ENCODE measurements at regions not wholly inside any gene's neighbourhood (a gene's known extent, or its start where the extent isn't known, plus 50 kb on each side); places are given as distances from the start of the nearest gene placed in this dataset.
A peak's percentile ranks its signal among the peaks of the same experiment; 100 is the strongest.

DNA sequence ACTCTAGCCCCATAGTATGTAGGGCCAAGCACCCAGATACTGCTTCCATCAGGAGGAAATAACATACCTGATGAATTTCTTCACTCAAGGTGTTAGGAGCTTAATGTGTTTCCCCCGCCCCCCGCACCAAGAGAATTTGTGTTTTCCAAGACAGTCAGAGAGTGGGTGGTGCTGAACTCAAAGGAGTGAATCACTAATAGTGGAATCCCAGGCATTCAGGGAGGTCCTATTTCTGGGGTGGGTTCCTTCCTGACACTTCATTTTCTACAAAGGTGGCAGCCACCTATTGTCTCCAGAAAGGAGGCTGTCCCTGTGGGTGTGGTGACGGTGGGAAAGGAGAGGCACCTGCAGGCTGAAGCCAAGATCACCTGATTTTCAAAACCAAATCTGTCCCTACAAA, 50.8 kb upstream of the ELF5 start:
- no peak for TF ChIP-seq TAF1 (IDR thresholded peaks at IDR 0.05; ENCODE audit: low read depth)
- peak; percentile 27; the same call in 1 of the 2 replicates for TF ChIP-seq NFIC (IDR thresholded peaks at IDR 0.05)
- TF ChIP-seq USF1 (IDR thresholded peaks at IDR 0.05), result peak; percentile 30; the same call in 1 of the 2 replicates
- TF ChIP-seq EP300 (IDR thresholded peaks at IDR 0.05; ENCODE audit: borderline replicate concordance), result peak; percentile 81; the same call in 1 of the 2 replicates
- TF ChIP-seq FOXM1 (IDR thresholded peaks at IDR 0.05; ENCODE audit: borderline replicate concordance, low read depth), result peak; percentile 46; the same call in 1 of the 2 replicates
- peak; percentile 81 for TF ChIP-seq TCF12 (IDR thresholded peaks at IDR 0.05; ENCODE audit: low read depth)
- TF ChIP-seq TEAD4 (IDR thresholded peaks at IDR 0.05), result peak; percentile 95
- no peak for TF ChIP-seq CREB1 (IDR thresholded peaks at IDR 0.05; ENCODE audit: low read depth)
- TF ChIP-seq, protein P1, sequence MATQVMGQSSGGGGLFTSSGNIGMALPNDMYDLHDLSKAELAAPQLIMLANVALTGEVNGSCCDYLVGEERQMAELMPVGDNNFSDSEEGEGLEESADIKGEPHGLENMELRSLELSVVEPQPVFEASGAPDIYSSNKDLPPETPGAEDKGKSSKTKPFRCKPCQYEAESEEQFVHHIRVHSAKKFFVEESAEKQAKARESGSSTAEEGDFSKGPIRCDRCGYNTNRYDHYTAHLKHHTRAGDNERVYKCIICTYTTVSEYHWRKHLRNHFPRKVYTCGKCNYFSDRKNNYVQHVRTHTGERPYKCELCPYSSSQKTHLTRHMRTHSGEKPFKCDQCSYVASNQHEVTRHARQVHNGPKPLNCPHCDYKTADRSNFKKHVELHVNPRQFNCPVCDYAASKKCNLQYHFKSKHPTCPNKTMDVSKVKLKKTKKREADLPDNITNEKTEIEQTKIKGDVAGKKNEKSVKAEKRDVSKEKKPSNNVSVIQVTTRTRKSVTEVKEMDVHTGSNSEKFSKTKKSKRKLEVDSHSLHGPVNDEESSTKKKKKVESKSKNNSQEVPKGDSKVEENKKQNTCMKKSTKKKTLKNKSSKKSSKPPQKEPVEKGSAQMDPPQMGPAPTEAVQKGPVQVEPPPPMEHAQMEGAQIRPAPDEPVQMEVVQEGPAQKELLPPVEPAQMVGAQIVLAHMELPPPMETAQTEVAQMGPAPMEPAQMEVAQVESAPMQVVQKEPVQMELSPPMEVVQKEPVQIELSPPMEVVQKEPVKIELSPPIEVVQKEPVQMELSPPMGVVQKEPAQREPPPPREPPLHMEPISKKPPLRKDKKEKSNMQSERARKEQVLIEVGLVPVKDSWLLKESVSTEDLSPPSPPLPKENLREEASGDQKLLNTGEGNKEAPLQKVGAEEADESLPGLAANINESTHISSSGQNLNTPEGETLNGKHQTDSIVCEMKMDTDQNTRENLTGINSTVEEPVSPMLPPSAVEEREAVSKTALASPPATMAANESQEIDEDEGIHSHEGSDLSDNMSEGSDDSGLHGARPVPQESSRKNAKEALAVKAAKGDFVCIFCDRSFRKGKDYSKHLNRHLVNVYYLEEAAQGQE (IDR thresholded peaks at IDR 0.05; ENCODE audit: low read depth), result no peak
- TF ChIP-seq EGR1 (IDR thresholded peaks at IDR 0.05), result 0 out of 2 replicates have a peak, but pooled peaks have one; percentile 18

- TF ChIP-seq, protein P2, sequence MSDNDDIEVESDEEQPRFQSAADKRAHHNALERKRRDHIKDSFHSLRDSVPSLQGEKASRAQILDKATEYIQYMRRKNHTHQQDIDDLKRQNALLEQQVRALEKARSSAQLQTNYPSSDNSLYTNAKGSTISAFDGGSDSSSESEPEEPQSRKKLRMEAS (IDR thresholded peaks at IDR 0.05), result peak; percentile 56; the same call in 1 of the 2 replicates
- TF ChIP-seq, protein P1 (IDR thresholded peaks at IDR 0.05; ENCODE audit: low read depth), result no peak
- TF ChIP-seq EP300 (IDR thresholded peaks at IDR 0.05; ENCODE audit: borderline replicate concordance), result no peak
These were observed 51.2 kb upstream of the ELF5 start for GRCh38 chr11:34564807-34565241.

DNA sequence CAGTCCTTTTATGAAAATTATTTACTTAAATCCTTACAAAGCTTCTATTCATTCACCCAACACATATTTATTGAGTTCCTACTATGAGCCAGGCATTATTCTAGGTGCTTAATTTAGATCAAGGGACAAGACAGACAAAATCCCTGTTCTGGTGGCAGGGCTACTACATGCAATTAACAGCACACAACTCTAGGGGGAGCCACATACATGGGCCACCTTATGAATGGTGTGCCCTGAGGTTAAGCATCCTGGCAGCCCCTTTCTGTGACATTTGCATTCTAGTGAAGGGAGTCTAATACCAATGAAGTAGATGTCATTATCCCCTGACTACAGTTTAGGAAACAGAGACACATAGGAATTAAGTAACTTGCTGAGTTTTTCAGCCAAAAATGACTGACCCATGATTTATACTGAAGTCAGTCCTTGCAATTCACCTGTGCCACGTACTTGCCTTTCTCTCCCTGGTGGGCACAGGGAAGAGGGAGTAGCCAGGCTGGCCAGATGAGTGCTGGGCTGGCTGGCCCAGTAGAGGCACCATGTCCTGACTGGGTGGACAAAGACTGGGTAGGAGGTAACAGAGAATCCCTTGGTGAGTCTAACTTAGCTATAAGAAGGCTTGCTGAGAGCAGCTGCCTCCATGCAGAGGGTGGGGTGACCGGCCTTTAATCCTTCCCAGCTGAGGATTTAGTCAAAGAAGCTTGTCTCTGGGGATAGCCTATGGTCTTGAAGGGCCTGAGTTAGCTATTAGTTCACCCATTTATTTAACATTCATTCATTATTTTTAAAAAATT, 52.0 kb upstream of the ELF5 start:
- TF ChIP-seq TEAD4 (IDR thresholded peaks at IDR 0.05), result no peak
- TF ChIP-seq RAD21 (IDR thresholded peaks at IDR 0.05; ENCODE audit: low read depth), result peak; percentile 72

DNA sequence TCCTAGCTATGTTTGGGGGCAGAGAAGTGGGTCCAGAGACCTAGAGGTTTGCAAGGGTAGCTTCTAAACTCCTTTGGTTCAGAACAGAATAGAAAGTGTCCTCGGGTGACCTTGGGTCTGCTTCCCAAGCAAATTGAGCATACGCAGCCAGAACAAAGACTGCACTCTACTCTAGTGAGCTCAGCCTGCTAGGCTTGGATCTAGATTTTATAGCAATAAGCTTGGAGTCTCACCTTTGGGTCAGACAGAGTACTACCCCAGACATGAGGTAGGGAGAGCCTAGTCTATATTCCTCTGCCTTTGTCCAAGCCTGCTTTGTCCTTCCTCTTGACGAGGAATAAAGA, 52.6 kb upstream of the ELF5 start:
- TF ChIP-seq EP300 (IDR thresholded peaks at IDR 0.05; ENCODE audit: borderline replicate concordance), result no peak
- TF ChIP-seq TAF1 (IDR thresholded peaks at IDR 0.05; ENCODE audit: low read depth), result no peak
- TF ChIP-seq, protein P1 (IDR thresholded peaks at IDR 0.05; ENCODE audit: low read depth), result no peak
- TF ChIP-seq, protein P2 (IDR thresholded peaks at IDR 0.05), result no peak
- no peak for TF ChIP-seq ZBTB7A (IDR thresholded peaks at IDR 0.05; ENCODE audit: low read depth)
- no peak for TF ChIP-seq YY1 (IDR thresholded peaks at IDR 0.05; ENCODE audit: low read depth)
- TF ChIP-seq USF1 (IDR thresholded peaks at IDR 0.05), result no peak
- TF ChIP-seq CREB1 (IDR thresholded peaks at IDR 0.05; ENCODE audit: low read depth), result no peak
- no peak for TF ChIP-seq NFIC (IDR thresholded peaks at IDR 0.05)
- no peak for TF ChIP-seq RAD21 (IDR thresholded peaks at IDR 0.05; ENCODE audit: low read depth)
- no peak for TF ChIP-seq TCF12 (IDR thresholded peaks at IDR 0.05; ENCODE audit: low read depth)
- no peak for TF ChIP-seq EGR1 (IDR thresholded peaks at IDR 0.05)
- TF ChIP-seq TEAD4 (IDR thresholded peaks at IDR 0.05), result no peak

DNA sequence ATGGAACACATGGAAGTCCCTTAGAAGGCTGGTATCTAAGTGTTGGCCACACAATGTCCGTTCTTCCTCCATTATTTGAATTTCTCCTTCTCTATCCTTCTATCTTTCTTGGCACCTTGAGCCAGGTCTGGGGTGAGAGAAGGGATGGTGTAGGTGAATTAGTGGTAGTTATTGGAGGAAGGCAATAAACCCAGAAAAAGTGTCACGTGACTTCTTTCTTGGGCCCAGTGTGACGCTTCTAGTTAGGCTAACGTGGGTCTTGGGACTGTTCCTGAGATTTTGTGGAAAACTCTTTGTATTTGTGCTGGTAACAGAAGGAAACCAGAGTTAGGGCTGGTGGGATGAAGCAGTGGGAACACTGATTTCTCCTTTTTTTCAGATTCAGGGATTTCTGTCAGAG, 53.1 kb upstream of the ELF5 start:
- no peak for TF ChIP-seq ZBTB7A (IDR thresholded peaks at IDR 0.05; ENCODE audit: low read depth)
- no peak for TF ChIP-seq NFIC (IDR thresholded peaks at IDR 0.05)
